Uterus (tissue), 2 donors: ENCODE measurements at regions not wholly inside any gene's neighbourhood (a gene's known extent, or its start where the extent isn't known, plus 50 kb on each side); places are given as distances from the start of the nearest gene placed in this dataset.

Experiments used
- POLR2A ChIP-seq, 2 donors: fragments of 450-650 bp; IDR thresholded peaks; one replicate each; pipeline ENCODE4 v1.6.1; 2016; ENCODE audit warnings: antibody characterized with exemption in 2 of 2, mild to moderate bottlenecking in 1 of 2, moderate library complexity in 1 of 2
- TF ChIP-seq, protein P1 (sequence below), 4 experiments: fragments of 200-600 bp in 2 of 4; fragments of 450-650 bp in 2 of 4; sonication (generic) in 2 of 4; IDR thresholded peaks; one replicate each; pipeline ENCODE4 v1.5.1; 2016 to 2019; ENCODE audit warnings: antibody characterized with exemption in 4 of 4, mild to moderate bottlenecking in 2 of 4, moderate library complexity in 1 of 4

DNA sequence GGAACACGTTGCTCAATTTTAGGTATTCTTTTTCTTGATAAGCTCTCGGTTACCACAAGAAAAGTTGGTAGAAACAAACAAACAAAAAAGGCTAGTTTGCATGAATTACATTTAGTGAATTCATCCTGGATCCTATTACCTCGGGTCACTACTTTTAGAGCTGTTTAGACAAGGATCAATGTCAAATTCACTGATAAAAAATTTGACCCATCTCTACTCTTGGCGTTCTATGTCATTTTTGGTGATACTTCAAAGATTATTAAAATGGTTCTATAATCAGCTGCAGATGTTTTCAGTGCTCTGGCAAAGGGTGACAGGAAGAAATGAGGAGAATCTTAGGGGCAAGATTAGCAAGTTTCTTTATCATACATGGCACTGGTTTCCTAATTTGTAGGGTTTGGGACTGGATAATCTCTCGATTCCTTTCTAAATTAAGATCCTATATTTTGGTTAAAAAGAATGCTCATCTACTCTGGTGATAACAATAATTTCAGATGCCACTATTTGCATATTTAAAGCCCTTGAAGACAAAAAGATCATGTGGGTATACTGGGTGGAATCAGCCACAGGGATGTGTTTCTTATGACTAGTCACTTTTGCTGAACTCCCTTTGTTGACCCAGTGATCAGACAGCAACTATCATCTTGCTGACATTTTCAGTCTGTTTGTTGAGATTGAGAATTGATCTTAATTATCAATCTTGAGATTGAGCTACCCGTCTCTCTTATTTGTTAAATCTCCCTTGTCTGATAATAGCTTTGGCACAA, 442.9 kb downstream of the AASDHPPT start:
- TF ChIP-seq, protein P1, sequence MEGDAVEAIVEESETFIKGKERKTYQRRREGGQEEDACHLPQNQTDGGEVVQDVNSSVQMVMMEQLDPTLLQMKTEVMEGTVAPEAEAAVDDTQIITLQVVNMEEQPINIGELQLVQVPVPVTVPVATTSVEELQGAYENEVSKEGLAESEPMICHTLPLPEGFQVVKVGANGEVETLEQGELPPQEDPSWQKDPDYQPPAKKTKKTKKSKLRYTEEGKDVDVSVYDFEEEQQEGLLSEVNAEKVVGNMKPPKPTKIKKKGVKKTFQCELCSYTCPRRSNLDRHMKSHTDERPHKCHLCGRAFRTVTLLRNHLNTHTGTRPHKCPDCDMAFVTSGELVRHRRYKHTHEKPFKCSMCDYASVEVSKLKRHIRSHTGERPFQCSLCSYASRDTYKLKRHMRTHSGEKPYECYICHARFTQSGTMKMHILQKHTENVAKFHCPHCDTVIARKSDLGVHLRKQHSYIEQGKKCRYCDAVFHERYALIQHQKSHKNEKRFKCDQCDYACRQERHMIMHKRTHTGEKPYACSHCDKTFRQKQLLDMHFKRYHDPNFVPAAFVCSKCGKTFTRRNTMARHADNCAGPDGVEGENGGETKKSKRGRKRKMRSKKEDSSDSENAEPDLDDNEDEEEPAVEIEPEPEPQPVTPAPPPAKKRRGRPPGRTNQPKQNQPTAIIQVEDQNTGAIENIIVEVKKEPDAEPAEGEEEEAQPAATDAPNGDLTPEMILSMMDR (IDR thresholded peaks at IDR 0.05), result no peak
- no peak for TF ChIP-seq POLR2A (IDR thresholded peaks at IDR 0.05)
